ENCODE measurements at regions not wholly inside any gene's neighbourhood (a gene's known extent, or its start where the extent isn't known, plus 50 kb on each side); places are given as distances from the start of the nearest gene placed in this dataset.

GRCh38 chr1:170356585-170356984 is 175.4 kb upstream of the GORAB start:
- H3K27me3 ChIP-seq = no peaks in the 10 kb centered on the region
- no peak overlapping the region for H3K9ac ChIP-seq
- no peaks in the 10 kb centered on the region for H3K36me3 ChIP-seq
- H3K9me3 ChIP-seq (replicated peaks in 1 of 11) = peaks cover 0 to 9% (median 0%) of the 10 kb centered on the region in 11 experiments; a peak in 2 of 22 replicates
- TF ChIP-seq Cebpa-rat (IDR thresholded peaks at IDR 0.05) = no peak
- no peaks in the 10 kb centered on the region for H3K4me1 ChIP-seq
- no peaks in the 10 kb centered on the region for H4K20me1 ChIP-seq
- H3K4me2 ChIP-seq = no peak overlapping the region
- H3K27ac ChIP-seq = no peak overlapping the region
- H3K4me3 ChIP-seq = no peak overlapping the region

GRCh38 chr1:170357750-170358149 is 174.2 kb upstream of the GORAB start:
- no peaks in the 10 kb centered on the region for H3K4me1 ChIP-seq
- no peaks in the 10 kb centered on the region for H4K20me1 ChIP-seq
- H3K36me3 ChIP-seq = no peaks in the 10 kb centered on the region
- TF ChIP-seq Cebpa-rat (IDR thresholded peaks at IDR 0.05) = no peak
- no peak overlapping the region for H3K4me3 ChIP-seq
- no peak overlapping the region for H3K4me2 ChIP-seq
- H3K9ac ChIP-seq = no peak overlapping the region
- H3K27me3 ChIP-seq = no peaks in the 10 kb centered on the region
- peaks cover 0 to 9% (median 0%) of the 10 kb centered on the region in 11 experiments; a peak in 2 of 22 replicates for H3K9me3 ChIP-seq (replicated peaks in 1 of 11)
- no peak overlapping the region for H3K27ac ChIP-seq

GRCh38 chr1:170360601-170361000 is 171.4 kb upstream of the GORAB start:
- TF ChIP-seq Cebpa-rat (IDR thresholded peaks at IDR 0.05) = no peak
- no peak overlapping the region for H3K4me3 ChIP-seq
- no peak overlapping the region for H3K9ac ChIP-seq
- H3K4me1 ChIP-seq = no peaks in the 10 kb centered on the region
- H3K36me3 ChIP-seq = no peaks in the 10 kb centered on the region
- H3K4me2 ChIP-seq = no peak overlapping the region
- peaks cover 0 to 9% (median 0%) of the 10 kb centered on the region in 11 experiments; a peak in 3 of 22 replicates for H3K9me3 ChIP-seq (replicated peaks in 1 of 11)
- H3K27ac ChIP-seq = no peak overlapping the region
- H4K20me1 ChIP-seq = no peaks in the 10 kb centered on the region
- H3K27me3 ChIP-seq = no peaks in the 10 kb centered on the region

- Histone ChIP-seq H3K27me3 (no peaks in the 10 kb centered on the region), H3K36me3 (no peaks in the 10 kb centered on the region), H3K4me1 (no peaks in the 10 kb centered on the region), H3K4me3 (no peak overlapping the region), H3K4me2 (no peak overlapping the region), H3K9ac (no peak overlapping the region), H4K20me1 (no peaks in the 10 kb centered on the region), H3K27ac (no peak overlapping the region), H3K9me3 (replicated peaks in 1 of 11) (peaks cover 0 to 7% (median 0%) of the 10 kb centered on the region in 11 experiments; a peak in 1 of 22 replicates)
- no peak for TF ChIP-seq Cebpa-rat (IDR thresholded peaks at IDR 0.05)
These were observed 166.6 kb upstream of the GORAB start for GRCh38 chr1:170365331-170365730.

GRCh38 chr1:170366980-170367379 is 165.0 kb upstream of the GORAB start:
- no peak overlapping the region for H3K9ac ChIP-seq
- H3K27me3 ChIP-seq = no peaks in the 10 kb centered on the region
- H3K4me3 ChIP-seq = no peak overlapping the region
- TF ChIP-seq Cebpa-rat (IDR thresholded peaks at IDR 0.05) = no peak
- no peak overlapping the region for H3K4me2 ChIP-seq
- H4K20me1 ChIP-seq = no peaks in the 10 kb centered on the region
- H3K36me3 ChIP-seq = no peaks in the 10 kb centered on the region
- H3K27ac ChIP-seq = no peak overlapping the region
- H3K4me1 ChIP-seq = no peaks in the 10 kb centered on the region
- peaks cover 0 to 7% (median 0%) of the 10 kb centered on the region in 11 experiments; a peak in 1 of 22 replicates for H3K9me3 ChIP-seq (replicated peaks in 1 of 11)

GRCh38 chr1:170367615-170368014 is 164.4 kb upstream of the GORAB start:
- no peak for TF ChIP-seq Cebpa-rat (IDR thresholded peaks at IDR 0.05)
- H3K9ac ChIP-seq = no peak overlapping the region
- H4K20me1 ChIP-seq = no peaks in the 10 kb centered on the region
- no peak overlapping the region for H3K4me2 ChIP-seq
- H3K36me3 ChIP-seq = no peaks in the 10 kb centered on the region
- H3K27ac ChIP-seq = no peak overlapping the region
- peaks cover 0 to 7% (median 0%) of the 10 kb centered on the region in 11 experiments; a peak in 1 of 22 replicates for H3K9me3 ChIP-seq (replicated peaks in 1 of 11)
- no peaks in the 10 kb centered on the region for H3K27me3 ChIP-seq
- H3K4me3 ChIP-seq = no peak overlapping the region
- H3K4me1 ChIP-seq = no peaks in the 10 kb centered on the region

GRCh38 chr1:170369000-170369399 is 163.0 kb upstream of the GORAB start:
- Histone ChIP-seq H3K9me3 (replicated peaks in 1 of 11) (peaks cover 0 to 7% (median 0%) of the 10 kb centered on the region in 11 experiments; a peak in 1 of 22 replicates), H3K36me3 (no peaks in the 10 kb centered on the region)
- TF ChIP-seq Cebpa-rat (IDR thresholded peaks at IDR 0.05) = no peak

GRCh38 chr1:170369417-170369816 is 162.5 kb upstream of the GORAB start:
- Histone ChIP-seq H3K9ac (no peak overlapping the region), H3K27ac (no peak overlapping the region), H3K4me2 (no peak overlapping the region), H4K20me1 (no peaks in the 10 kb centered on the region), H3K27me3 (no peaks in the 10 kb centered on the region), H3K36me3 (no peaks in the 10 kb centered on the region), H3K4me3 (no peak overlapping the region), H3K4me1 (no peaks in the 10 kb centered on the region), H3K9me3 (replicated peaks in 1 of 11) (peaks cover 0 to 7% (median 0%) of the 10 kb centered on the region in 11 experiments; a peak in 1 of 22 replicates)
- no peak for TF ChIP-seq Cebpa-rat (IDR thresholded peaks at IDR 0.05)

More at GRCh38 chr1:170369000-170369399, 163.0 kb upstream of the GORAB start:
- no peaks in the 10 kb centered on the region for H3K4me1 ChIP-seq
- no peak overlapping the region for H3K4me2 ChIP-seq
- H3K27ac ChIP-seq = no peak overlapping the region
- H3K27me3 ChIP-seq = no peaks in the 10 kb centered on the region
- no peak overlapping the region for H3K4me3 ChIP-seq
- no peaks in the 10 kb centered on the region for H4K20me1 ChIP-seq
- no peak overlapping the region for H3K9ac ChIP-seq

- no peak for TF ChIP-seq Cebpa-rat (IDR thresholded peaks at IDR 0.05)
- H3K27me3 ChIP-seq = no peaks in the 10 kb centered on the region
- H3K9ac ChIP-seq = no peak overlapping the region
- no peaks in the 10 kb centered on the region for H3K36me3 ChIP-seq
- H4K20me1 ChIP-seq = no peaks in the 10 kb centered on the region
- H3K27ac ChIP-seq = no peak overlapping the region
- no peak overlapping the region for H3K4me3 ChIP-seq
- peaks cover 0 to 7% (median 0%) of the 10 kb centered on the region in 11 experiments; a peak in 1 of 22 replicates for H3K9me3 ChIP-seq (replicated peaks in 1 of 11)
- H3K4me2 ChIP-seq = no peak overlapping the region
- H3K4me1 ChIP-seq = no peaks in the 10 kb centered on the region
These were observed 161.9 kb upstream of the GORAB start for GRCh38 chr1:170370087-170370486.

GRCh38 chr1:170375082-170375723 is 156.8 kb upstream of the GORAB start:
- Histone ChIP-seq H3K9me3 (replicated peaks in 1 of 11) (no peaks in the 10 kb centered on the region), H3K4me3 (no peak overlapping the region), H3K9ac (no peak overlapping the region), H3K36me3 (no peaks in the 10 kb centered on the region), H4K20me1 (no peaks in the 10 kb centered on the region), H3K4me2 (no peak overlapping the region), H3K27me3 (no peaks in the 10 kb centered on the region), H3K4me1 (no peaks in the 10 kb centered on the region), H3K27ac (no peak overlapping the region)
- no peak for TF ChIP-seq Cebpa-rat (IDR thresholded peaks at IDR 0.05)

Measured in BLaER1 treated with 17β-estradiol and CSF1 and Interleukin-3, amounts not matched to agents 10 nM and 100 nM (cell line).